ENCODE measurements at regions not wholly inside any gene's neighbourhood (a gene's known extent, or its start where the extent isn't known, plus 50 kb on each side); places are given as distances from the start of the nearest gene placed in this dataset.

GRCh38 chr6:126143761-126144251 lies 157.5 kb downstream of the TRMT11 start:
- DNase-seq (ENCODE audit: missing footprints) (no peak), ATAC-seq (no peak)
- intact Hi-C loops (cut with DNase I), result no loop called here

GRCh38 chr6:126145351-126145750 lies 159.0 kb downstream of the TRMT11 start:
- DNase-seq (ENCODE audit: missing footprints) (no peak), ATAC-seq (no peak)
- intact Hi-C loops (cut with DNase I), result no loop called here

GRCh38 chr6:126147291-126147815 lies 161.0 kb downstream of the TRMT11 start:
- intact Hi-C loops (cut with DNase I), result no loop called here

GRCh38 chr6:126148853-126149252 lies 162.5 kb downstream of the TRMT11 start:
- ATAC-seq (no peak), DNase-seq (ENCODE audit: missing footprints) (no peak)
- intact Hi-C loops (cut with DNase I), result no loop called here

More at GRCh38 chr6:126147291-126147815, 161.0 kb downstream of the TRMT11 start:
- DNase-seq (ENCODE audit: missing footprints) (no peak), ATAC-seq (no peak)

- DNase-seq (ENCODE audit: missing footprints) (no peak), ATAC-seq (no peak)
- intact Hi-C loops (cut with DNase I), result no loop called here
Measured at GRCh38 chr6:126152372-126152745, 166.0 kb downstream of the TRMT11 start.

GRCh38 chr6:126153661-126154060 lies 167.3 kb downstream of the TRMT11 start:
- DNase-seq (ENCODE audit: missing footprints) (no peak), ATAC-seq (no peak)
- intact Hi-C loops (cut with DNase I), result no loop called here

GRCh38 chr6:126156973-126157372 lies 170.6 kb downstream of the TRMT11 start:
- intact Hi-C loops (cut with DNase I), result no loop called here
- ATAC-seq (no peak), DNase-seq (ENCODE audit: missing footprints) (no peak)

- ATAC-seq (no peak), DNase-seq (ENCODE audit: missing footprints) (no peak)
- intact Hi-C loops (cut with DNase I), result no loop called here
Measured at GRCh38 chr6:126167726-126168125, 172.2 kb upstream of the CENPW start.

- intact Hi-C loops (cut with DNase I), result no loop called here
- ATAC-seq (no peak), DNase-seq (ENCODE audit: missing footprints) (no peak)
Measured at GRCh38 chr6:126170433-126170832, 169.5 kb upstream of the CENPW start.

GRCh38 chr6:126170978-126171382 lies 168.9 kb upstream of the CENPW start:
- ATAC-seq, result no peak
- intact Hi-C loops (cut with DNase I), result no loop called here
- DNase-seq (ENCODE audit: missing footprints), result no peak

- ATAC-seq (no peak), DNase-seq (ENCODE audit: missing footprints) (no peak)
- intact Hi-C loops (cut with DNase I), result no loop called here
Measured at GRCh38 chr6:126172131-126172530, 167.8 kb upstream of the CENPW start.

- DNase-seq (ENCODE audit: missing footprints), result no peak
- no peak for ATAC-seq
- intact Hi-C loops (cut with DNase I), result no loop called here
Measured at GRCh38 chr6:126173265-126173664, 166.7 kb upstream of the CENPW start.

- DNase-seq (ENCODE audit: missing footprints) (no peak), ATAC-seq (no peak)
- intact Hi-C loops (cut with DNase I), result no loop called here
Measured at GRCh38 chr6:126174697-126175096, 165.2 kb upstream of the CENPW start.

- intact Hi-C loops (cut with DNase I), result no loop called here
- ATAC-seq, result no peak
- DNase-seq (ENCODE audit: missing footprints), result no peak
Measured at GRCh38 chr6:126175251-126175650, 164.7 kb upstream of the CENPW start.

- ATAC-seq, result no peak
- no peak for DNase-seq (ENCODE audit: missing footprints)
- intact Hi-C loops (cut with DNase I), result no loop called here
Measured at GRCh38 chr6:126176282-126176681, 163.6 kb upstream of the CENPW start.

- DNase-seq (ENCODE audit: missing footprints) (no peak), ATAC-seq (no peak)
- intact Hi-C loops (cut with DNase I), result no loop called here
Measured at GRCh38 chr6:126180585-126180984, 159.3 kb upstream of the CENPW start.

- DNase-seq (ENCODE audit: missing footprints), result no peak
- ATAC-seq, result no peak
- intact Hi-C loops (cut with DNase I), result no loop called here
Measured at GRCh38 chr6:126181173-126181741, 158.7 kb upstream of the CENPW start.

GRCh38 chr6:126181890-126182289 lies 158.0 kb upstream of the CENPW start:
- ATAC-seq, result no peak
- no peak for DNase-seq (ENCODE audit: missing footprints)
- intact Hi-C loops (cut with DNase I), result no loop called here

GRCh38 chr6:126182650-126183311 lies 157.1 kb upstream of the CENPW start:
- intact Hi-C loops (cut with DNase I), result no loop called here
- DNase-seq (ENCODE audit: missing footprints) (no peak), ATAC-seq (no peak)

- DNase-seq (ENCODE audit: missing footprints), result no peak
- intact Hi-C loops (cut with DNase I), result no loop called here
- ATAC-seq, result no peak
Measured at GRCh38 chr6:126185774-126186173, 154.1 kb upstream of the CENPW start.
